GM21737 (cell line): ENCODE measurements at regions not wholly inside any gene's neighbourhood (a gene's known extent, or its start where the extent isn't known, plus 50 kb on each side); places are given as distances from the start of the nearest gene placed in this dataset.

Experiments used
- ATAC-seq: cut with Tn5 transposase; IDR thresholded peaks from one replicate; pipeline ENCODE4 v1.9.1; 2021; ENCODE audit warnings: mild to moderate bottlenecking, moderate library complexity; ENCODE audit not compliant: unreplicated experiment

DNA sequence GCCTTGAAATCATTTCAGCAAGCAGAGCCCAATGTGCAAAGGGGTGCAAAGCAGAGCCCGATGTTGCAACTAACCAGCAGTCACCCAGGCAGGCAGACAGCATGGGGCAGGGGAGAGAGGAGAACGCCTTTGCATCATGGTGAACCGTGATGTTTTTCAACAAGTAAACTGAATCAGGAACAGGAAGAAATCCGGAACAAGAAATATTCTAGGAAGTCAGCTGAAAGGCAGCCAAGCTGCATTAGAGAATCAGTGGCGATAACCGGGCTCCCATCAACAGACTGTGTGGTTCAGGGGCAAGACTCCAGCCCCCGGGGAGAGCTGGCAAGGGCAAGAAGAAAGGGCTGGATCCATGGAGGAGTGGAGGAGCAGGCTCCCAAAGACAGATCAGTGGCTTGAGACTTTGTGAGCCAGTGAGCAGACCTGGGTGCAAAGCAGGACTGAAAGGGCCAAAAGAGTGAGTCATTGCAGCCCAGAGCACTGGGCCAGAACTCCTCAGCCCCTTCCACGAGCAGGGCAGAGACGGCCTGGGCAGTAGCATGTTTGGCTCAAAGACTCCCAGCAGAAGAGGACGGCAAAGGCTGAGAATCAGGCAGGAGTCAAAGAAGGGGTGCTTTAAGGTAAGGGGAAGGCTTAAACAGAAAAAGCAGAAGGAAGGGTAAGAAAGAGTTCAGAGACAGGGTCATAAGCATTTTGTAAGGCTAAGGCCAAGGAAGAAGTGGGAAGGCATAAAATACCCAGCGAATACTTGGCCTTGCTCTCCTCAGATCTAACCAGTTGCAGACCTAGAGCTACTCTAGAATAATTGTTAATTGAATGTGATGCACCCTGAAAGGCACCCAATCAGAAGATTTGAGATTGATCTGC lies 155.0 kb downstream of the SETD4 start:
- no peak for ATAC-seq

DNA sequence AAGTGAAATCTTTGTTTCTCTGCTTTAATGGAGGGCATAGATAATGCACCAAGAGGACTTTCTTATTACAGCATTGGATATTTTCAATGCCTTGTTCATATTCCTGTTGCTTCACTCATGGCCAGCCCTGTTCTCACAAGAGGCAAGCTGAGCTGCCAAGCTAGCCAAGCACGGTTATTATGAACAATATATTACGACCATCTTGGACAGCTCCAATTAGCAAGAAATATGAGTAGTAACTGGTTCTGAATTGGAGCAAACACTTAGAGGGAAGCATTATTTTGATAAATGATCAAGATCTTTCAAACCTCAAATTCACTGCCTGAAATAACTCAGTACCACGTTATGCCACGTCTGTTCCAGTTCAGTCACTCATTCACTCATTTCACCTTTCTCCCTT lies 159.8 kb downstream of the SETD4 start:
- no peak for ATAC-seq

DNA sequence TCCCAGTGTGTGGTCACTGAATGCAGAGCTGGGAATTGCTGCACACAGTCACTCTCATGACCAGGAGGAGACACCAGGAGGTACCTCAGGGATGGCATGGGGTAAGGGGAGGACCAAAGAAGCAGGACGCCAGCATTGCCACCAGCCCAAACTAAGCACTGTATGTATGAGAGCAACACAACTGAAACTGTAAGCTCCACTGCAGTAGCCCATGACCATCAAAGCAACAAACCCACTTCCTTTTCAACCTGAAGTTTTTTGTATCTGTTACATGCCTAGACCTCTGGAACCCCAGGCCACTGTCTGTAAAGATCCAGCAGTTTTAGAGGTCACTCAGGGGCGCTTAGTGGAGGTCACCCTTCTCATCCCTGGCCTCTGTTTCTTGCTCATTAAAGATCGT lies 164.3 kb downstream of the SETD4 start:
- no peak for ATAC-seq

DNA sequence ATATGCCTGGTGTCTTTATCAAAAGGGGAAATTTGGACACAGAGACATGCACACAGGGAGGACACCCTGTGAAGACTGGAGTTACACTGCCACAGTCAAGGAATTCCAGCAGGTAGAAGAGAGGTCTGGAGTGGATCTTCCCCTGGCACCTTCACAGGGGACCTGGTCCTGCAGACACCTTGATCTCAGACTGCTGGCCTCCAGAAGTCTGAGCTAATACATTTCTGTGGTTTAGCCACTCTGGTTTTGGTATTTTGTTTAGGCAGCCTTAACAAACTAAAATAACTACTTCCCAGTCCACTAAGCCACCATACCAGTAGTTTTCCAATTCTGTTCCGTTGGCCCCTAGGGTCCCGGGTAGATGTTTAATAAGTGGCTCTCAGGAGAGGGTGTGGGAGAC lies 164.7 kb downstream of the SETD4 start:
- ATAC-seq, result no peak

DNA sequence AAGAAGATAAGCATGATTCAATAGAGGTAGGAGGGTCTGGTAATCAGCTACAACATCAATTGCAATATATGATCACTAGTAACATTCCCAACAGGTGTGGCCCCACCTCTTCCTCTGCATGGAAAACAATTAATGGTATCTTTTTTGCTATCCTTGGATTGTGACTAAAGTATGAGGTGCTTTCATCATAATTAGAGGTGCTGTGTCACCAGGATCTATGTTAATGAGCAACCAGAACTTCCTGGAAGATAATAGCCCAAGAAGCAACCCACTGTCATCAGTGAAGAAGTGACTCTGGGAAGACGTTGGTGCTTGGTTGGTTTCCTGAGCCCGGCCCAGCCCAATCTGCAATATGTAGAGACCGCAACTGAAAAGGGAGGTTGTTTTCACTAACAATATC lies 167.2 kb downstream of the SETD4 start:
- no peak for ATAC-seq

DNA sequence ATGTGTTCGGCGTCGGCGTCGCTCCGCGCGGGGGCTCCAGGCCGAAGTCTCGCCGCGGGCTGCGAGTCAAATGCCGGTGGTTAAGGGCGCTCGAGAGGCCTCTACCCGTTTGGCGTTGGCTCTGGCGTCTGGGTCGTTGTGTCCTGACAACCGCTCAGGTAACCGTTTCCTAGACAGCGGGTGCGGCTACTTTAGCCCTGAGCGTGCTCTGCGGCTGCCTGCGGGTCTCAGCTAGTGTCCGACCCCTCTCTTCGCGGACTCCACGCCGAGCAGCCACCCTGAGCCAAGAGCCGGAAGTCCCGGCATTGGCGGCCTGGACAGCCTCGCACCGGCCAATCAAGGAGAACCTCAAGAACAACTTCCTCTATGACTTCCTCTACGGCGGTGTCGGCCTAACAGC lies 173.4 kb downstream of the SETD4 start:
- ATAC-seq, result no peak

DNA sequence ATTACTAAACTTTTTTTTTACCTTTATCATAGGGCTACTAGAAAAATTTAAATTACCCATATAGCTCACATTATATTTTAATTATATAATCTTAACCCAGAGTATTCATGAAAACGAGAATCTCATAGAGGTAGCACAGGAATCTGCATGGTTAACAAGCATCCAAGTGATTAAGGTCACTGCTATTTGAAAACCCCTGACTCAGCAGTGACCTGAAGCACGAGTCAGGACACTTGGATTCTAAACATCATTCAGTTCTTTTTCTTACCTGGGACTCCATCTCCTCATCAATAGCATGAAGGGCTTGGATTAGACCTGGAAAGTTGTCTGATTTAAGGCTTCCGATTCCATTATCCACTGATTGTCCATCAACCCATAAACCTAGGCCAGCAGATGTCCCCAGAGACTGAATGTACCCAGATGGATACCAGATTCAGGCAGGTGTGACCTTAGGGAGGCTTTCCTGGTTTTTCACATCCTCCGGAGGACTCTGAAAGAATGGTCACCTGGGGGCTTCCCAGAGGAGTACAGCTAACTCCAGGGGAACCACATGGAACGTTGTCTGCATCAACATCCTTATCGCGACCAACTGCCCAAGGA lies 174.3 kb downstream of the SETD4 start:
- no peak for ATAC-seq

DNA sequence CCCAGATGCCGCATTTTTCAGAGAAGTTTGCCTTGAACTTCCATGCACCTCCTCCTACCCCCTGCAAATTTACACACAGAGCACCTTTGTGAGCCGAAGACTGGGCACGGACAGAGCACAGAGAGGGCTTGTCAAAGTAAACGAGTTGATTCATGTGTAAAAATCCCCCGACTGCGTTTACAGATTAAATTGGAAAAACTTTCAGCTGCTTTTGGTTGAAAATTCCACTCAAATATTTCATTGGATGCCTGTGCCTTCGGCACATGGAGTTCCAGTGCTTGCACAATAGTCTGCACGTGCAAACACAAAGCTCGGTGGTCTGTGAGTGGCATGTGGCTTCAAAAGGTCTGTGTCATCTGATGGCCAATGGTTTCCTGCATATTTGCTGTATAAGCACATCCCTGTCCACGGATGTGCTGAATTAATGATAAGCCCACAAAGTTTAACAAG lies 177.5 kb downstream of the SETD4 start:
- no peak for ATAC-seq

DNA sequence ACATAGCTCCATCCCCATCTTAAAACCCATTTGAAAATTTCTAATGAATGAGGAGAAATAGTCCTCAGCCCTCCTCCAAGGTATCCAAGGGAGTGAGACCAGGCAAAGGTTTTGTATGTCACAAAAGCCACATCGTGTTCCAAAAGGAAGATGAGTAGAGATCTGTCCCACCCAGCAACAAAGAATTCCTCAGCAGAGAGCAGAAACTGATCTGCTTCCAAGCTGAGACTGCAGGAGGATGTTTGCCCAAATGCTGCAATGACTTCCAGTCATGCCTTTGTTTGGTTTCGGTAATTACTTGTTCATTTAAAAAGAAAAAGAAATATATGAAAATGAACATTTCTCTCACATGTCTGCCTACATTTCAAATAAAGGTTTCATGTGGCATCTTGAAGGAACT lies 186.9 kb downstream of the SETD4 start:
- ATAC-seq, result no peak

DNA sequence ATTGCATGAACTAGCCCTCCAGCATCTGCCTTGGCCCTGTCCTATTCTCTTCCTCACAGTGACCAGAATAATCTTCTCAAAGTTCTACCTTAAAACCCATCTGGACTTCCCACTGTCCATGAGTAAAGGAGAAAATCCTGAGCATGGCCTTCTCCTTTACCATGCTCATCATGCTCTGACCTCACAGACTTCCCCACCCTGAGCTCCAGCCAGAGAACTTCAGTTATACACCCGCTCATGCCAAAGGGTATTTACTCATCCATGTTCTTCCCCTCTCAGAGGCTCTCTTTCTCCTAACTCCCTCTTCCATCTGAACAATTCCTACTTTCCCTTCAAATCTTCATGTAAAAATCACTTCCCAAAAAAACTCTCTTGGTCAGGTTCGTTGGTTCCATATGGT lies 188.4 kb downstream of the SETD4 start:
- no peak for ATAC-seq

DNA sequence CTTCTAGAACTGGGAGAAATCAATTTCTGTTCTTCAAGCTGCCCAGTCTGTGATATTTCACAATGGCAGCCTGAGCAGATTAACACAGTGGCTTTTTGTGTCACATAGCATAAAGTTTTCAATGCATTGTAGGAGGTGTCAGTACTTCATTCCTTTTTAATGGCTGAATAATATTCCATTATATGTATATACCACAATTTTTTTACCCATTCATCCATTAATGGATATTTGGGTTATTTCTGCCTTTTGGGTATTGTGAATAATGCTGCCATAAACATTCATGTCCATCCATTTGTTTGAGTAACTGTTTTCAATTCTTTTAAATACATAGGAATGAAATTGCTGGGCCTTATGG lies 191.5 kb downstream of the SETD4 start:
- ATAC-seq, result no peak

DNA sequence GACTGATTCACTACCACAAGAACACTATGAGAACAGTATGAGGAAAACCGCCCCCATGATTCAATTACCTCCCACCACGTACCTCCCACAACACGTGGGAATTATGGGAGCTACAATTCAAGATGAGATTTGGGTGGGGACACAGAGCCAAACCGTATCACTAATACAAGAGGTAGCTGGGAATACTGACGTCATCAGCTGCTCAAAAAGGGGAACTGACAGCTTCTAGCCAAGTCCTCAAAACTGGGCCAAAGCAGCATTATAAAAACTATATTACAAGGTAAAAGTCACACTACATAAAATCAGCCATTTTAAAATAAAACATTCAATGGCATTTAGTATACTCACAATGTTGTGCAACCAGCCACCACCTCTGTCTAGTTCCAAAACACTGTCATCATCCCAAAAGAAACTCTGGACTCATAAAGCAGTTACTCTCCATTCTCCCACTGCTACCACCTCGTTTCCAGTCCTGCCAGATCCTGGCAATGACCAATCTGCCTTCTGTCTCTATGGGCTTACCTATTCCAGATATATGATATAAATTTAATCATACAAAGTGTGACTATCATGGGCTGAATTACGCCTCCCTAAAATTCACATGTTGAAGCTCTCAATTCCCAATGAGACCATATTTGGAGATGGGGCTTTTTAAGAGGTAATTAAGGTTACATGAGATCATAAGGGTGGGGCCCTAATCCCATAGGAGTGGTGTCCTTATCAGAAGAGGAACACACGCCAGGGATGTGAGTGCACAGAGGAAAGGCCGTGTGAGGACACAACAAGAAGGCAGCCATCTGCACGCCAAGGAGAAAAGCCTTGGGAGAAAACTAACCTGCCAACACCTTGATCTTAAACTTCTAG lies 192.1 kb downstream of the SETD4 start:
- no peak for ATAC-seq

DNA sequence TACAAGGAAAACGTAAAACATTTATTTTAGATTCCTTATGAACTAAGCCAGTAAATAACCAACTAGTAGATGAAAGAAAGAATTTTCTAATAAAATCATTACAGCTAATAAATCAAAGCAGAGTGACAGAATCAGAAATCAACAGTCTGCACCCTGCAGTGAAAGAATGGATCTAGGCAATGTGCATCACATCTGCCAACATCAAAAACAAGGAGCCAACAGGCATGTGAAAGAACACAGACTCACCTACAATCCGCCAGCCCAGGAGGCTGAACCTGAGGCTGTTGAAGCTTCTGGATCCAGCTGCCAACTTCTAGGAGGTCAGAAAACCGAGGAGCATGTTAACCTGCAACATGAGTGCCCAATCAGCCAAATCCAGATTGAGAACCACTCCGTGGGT lies 196.3 kb downstream of the SETD4 start:
- ATAC-seq, result no peak

DNA sequence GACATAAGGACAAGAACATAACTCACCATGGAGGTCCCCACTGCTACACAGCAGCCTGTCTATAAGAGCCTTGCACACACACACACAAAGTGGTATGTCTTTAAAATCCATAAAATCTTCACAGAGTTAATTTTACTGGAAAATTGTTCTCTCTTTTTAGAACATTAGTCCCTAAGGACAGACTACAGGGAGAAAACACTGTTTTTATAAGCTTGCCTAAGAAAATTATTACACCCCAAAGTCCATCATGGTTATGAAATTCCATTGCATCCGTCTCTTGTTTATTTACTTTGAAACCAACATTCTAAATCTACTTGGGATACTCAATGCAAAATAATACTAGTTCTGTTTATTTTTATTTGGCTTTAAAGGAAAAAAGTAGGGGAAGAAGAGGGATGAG lies 197.4 kb downstream of the SETD4 start:
- ATAC-seq, result no peak

DNA sequence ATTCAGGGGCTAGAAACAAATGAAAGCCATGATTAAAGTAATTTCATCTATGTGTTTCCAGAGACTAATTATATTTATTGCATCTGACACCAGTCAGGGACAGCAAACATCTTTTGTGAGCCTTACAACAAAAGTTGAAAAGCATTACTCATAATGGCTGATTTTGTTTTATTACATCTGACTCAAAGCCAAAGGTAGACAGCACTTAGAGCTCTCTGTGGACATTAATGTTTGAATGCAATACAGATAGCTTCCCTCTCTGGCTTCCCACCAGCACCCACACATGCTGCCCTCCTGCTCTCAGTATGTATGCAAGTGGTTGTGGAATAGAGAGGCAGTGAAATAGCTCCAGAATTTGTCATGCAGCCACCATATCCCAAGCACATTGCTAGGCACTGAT lies 198.7 kb downstream of the SETD4 start:
- no peak for ATAC-seq

DNA sequence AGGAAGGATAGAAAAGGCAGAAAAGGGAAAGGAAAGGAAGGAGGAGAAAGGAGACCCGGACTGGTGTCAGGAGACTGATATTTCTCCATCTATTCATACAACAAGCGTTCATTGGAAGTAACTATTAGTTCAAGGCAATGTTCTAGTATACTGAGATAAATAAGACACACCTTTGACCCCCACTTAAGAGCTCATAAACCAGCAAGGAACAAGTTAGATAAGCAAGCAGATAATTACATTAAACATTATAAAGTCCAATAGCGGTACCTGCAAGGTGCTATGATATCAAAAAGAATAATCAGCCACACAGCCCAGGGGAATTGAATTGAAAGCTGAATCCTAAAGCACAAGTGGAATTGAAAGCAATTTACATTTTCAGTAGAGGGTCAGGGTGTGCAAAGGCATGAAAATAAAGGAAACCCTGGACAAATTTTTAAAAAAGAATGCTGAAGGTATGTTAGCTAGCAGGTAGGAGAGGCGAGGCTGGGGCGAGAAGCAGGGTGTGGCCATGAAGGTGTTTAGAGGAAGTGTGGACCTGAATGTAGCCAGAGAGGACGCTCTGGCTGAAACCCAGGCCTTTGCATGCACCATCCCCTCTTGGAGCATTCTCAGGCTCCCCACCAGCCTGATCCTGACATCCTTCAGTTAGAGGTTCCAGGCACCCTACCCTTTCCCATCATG lies 200.0 kb downstream of the SETD4 start:
- ATAC-seq, result no peak

DNA sequence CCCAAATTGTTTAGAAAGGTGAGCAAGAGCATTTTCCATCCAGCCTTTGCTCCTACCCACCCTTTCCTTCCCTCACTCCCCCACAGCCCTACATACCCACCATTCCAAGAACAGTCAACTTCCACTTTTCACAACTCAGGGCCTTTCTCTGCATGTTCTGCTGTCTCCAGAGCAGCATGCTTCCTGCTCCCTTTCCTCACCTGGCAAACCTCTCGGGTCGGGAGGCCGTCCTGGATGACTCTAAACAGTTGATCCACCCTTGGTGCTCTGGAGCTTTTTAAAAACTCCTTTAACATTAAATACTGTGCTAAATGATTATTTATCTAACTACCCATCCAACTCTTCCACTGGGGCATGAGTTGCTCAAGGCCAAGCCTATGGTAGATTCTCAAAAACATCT lies 200.6 kb downstream of the SETD4 start:
- ATAC-seq, result no peak

DNA sequence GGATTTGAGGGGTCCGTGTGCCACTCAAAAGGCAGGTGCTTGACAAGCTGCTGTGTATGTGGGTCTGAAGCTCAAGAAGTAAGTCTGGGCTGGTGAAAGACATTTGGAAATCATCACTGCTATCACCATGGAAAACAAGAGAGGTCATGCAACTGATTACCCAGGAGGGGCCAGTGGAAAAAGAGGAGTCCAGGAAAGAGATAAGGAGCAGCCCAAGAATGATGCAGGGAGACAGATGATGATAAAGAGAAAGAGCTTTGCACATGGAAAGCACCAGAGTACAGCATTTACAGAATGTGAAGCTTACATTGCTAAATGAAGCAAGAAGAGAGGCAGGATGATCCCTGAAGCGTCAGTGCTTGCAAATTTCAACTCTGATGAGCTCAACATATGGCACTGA lies 203.2 kb downstream of the SETD4 start:
- ATAC-seq, result no peak

DNA sequence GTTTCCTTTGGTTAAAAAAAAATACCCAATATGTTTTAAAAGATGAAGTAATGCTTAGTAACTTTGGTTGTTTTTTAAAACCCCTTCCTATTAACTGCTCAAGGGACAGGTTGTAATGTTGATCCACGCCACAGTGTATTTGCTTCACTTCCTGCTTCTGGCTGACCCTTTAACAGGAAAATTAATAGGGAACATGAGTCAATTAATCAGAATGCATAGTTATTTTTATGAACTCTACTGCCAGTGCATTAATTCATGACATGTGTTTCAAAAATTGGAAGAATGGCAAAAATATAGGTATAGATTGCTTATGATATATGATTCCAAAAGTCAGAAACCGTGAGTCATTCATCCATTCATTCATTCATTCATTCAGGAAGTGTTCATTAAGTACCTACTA lies 204.8 kb downstream of the SETD4 start:
- ATAC-seq, result no peak

DNA sequence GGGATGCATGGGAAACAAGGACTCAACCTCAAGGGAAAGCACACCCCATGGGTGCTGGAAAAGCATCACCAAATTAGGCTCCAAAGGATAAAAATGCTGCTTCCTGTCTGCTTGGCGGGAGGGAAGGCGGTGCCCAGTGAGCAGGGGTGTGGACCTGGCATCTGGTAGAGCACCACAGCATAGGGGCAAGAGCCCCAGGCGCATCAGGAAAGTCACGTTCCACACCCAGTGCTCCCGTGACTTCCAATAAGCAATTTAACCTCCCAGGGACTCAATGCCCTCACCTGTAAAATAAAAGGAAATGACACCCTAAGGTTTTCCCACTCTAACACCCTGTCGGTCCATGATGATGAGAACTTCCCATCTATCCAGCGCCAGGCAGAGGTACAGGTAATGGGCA lies 206.0 kb downstream of the SETD4 start:
- no peak for ATAC-seq
